NB4 (cell line): ENCODE measurements at regions not wholly inside any gene's neighbourhood (a gene's known extent, or its start where the extent isn't known, plus 50 kb on each side); places are given as distances from the start of the nearest gene placed in this dataset.

Experiments
- DNase-seq: peaks from one replicate; pipeline ENCODE4 v3.0.0; 2010; ENCODE audit warnings: low read depth
- H3K4me3 ChIP-seq: one replicate; pipeline ENCODE4 v1.5.1; 2011; ENCODE audit warnings: mild to moderate bottlenecking, low read depth, low read length, moderate library complexity
- MYC ChIP-seq: IDR thresholded peaks from 2 replicates; pipeline ENCODE4 v1.6.1; 2011; ENCODE audit warnings: low read depth, low read length
- POLR2A ChIP-seq: IDR thresholded peaks from 2 replicates; pipeline ENCODE4 v1.6.1; 2011; ENCODE audit warnings: mild to moderate bottlenecking; ENCODE audit not compliant: insufficient read length; ENCODE audit errors: extremely low read depth
- TF ChIP-seq, protein P1 (sequence below): IDR thresholded peaks from one replicate; pipeline ENCODE4 v1.5.1; 2012; ENCODE audit warnings: low read depth, low read length
- TF ChIP-seq, protein P2 (sequence below): IDR thresholded peaks from 2 replicates; pipeline ENCODE4 v1.6.1; 2011; ENCODE audit warnings: low read depth, low read length

GRCh38 chr12:97941686-97942354 is 479.2 kb downstream of the RMST start:
- no peak for DNase-seq
- TF ChIP-seq, protein P1, sequence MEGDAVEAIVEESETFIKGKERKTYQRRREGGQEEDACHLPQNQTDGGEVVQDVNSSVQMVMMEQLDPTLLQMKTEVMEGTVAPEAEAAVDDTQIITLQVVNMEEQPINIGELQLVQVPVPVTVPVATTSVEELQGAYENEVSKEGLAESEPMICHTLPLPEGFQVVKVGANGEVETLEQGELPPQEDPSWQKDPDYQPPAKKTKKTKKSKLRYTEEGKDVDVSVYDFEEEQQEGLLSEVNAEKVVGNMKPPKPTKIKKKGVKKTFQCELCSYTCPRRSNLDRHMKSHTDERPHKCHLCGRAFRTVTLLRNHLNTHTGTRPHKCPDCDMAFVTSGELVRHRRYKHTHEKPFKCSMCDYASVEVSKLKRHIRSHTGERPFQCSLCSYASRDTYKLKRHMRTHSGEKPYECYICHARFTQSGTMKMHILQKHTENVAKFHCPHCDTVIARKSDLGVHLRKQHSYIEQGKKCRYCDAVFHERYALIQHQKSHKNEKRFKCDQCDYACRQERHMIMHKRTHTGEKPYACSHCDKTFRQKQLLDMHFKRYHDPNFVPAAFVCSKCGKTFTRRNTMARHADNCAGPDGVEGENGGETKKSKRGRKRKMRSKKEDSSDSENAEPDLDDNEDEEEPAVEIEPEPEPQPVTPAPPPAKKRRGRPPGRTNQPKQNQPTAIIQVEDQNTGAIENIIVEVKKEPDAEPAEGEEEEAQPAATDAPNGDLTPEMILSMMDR: no peak
- TF ChIP-seq MYC: no peak
- TF ChIP-seq, protein P2, sequence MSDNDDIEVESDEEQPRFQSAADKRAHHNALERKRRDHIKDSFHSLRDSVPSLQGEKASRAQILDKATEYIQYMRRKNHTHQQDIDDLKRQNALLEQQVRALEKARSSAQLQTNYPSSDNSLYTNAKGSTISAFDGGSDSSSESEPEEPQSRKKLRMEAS: no peak
- no peak for TF ChIP-seq POLR2A
- H3K4me3 ChIP-seq: no peak overlapping the region

DNA sequence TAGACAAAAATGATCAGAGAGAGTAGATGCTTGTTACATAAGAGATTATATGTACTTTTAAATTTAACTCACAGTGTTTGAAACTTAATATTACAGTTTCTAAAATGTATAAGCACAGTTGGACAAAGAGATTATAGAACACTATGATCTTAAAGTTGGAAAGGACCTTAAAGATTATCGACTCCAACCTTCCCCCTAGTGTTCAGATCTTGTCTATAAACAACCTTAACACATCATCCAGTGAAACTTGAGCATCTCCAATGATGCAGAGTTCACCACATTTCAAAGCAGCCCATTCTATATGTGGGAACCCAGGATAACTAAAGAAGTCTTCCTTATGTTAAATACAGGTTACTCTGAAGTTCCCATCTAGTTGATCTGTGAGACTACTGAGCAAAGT is 480.8 kb downstream of the RMST start:
- TF ChIP-seq, protein P2: no peak
- TF ChIP-seq, protein P1: no peak
- TF ChIP-seq MYC (no peak), POLR2A (no peak)
- no peak overlapping the region for H3K4me3 ChIP-seq
- peak; percentile 8 for DNase-seq

DNA sequence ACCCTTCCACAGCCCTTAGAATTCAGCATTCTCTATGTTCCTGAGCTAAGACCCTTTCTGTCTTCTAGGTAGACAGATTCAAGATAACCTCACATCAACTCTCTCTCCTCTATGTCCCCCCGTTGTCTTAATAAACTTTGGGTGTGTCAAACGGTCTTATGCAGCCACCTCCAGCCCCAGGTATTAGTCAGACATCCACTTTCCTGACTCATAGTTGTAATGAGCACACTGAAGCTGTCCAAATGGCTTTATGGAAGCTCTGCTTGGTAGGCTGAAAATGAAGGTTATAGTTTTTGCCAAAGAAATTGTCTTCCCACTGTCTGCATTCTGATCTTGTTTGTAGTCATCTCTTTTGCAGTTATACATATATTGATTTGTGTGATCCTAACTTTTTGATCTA is 482.0 kb downstream of the RMST start:
- TF ChIP-seq, protein P2: no peak
- no peak for TF ChIP-seq POLR2A
- TF ChIP-seq MYC: no peak
- TF ChIP-seq, protein P1: no peak
- DNase-seq: no peak
- no peak overlapping the region for H3K4me3 ChIP-seq

GRCh38 chr12:97946701-97947100 is 484.1 kb downstream of the RMST start:
- TF ChIP-seq MYC: no peak
- TF ChIP-seq, protein P2: no peak
- TF ChIP-seq, protein P1: no peak
- no peak for DNase-seq
- no peak overlapping the region for H3K4me3 ChIP-seq

DNA sequence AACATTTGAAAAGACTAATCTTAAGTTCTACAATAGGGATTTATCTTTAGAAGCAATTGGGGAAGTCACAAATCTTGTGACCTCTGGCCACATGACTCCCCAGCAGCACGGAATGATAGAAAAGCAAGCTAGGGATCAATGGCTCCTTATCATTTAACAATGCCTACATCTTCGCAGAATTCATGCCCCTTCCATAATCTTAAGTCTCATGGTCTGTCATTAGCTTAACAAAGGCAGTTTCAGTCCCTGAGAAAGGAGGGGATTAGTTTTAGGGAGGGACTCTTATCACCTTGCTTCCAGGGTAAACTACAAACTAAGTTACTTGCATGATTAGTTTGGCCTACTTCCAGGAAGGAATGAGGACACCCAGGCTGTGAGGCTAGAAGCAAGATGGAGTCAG is 486.0 kb downstream of the RMST start:
- DNase-seq: no peak
- no peak for TF ChIP-seq POLR2A
- TF ChIP-seq, protein P2: no peak
- H3K4me3 ChIP-seq: no peak overlapping the region

DNA sequence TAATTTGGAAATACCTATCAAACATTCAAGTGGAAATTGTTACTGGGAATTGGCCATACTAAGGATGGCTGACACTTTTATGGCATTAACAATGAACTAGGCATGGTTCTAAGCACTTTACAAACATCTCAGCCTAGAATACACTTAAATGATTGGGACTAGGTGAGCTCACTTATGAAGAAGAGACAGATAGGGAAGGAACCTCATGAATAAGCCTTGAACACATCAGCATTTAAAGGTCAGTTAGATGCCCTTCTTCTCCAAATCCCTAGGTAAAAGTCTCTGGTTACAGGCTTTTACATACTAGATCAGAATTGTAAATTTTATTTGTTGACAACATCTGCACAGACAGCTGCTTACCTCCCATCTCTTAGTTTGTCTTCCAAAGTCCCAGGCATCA is 488.6 kb downstream of the RMST start:
- TF ChIP-seq, protein P1: no peak
- TF ChIP-seq, protein P2: no peak
- TF ChIP-seq POLR2A (no peak), MYC (no peak)
- no peak for DNase-seq
- no peak overlapping the region for H3K4me3 ChIP-seq
